ENCODE measurements at regions not wholly inside any gene's neighbourhood (a gene's known extent, or its start where the extent isn't known, plus 50 kb on each side); places are given as distances from the start of the nearest gene placed in this dataset.

GRCh38 chr4:137206781-137207180 lies 325.5 kb downstream of the PCDH18 start:
- TF ChIP-seq CTCF (IDR thresholded peaks at IDR 0.05) (no peak), POLR2A (IDR thresholded peaks at IDR 0.05) (no peak)

Measured in stomach (tissue), 4 donors.